ENCODE measurements at regions not wholly inside any gene's neighbourhood (a gene's known extent, or its start where the extent isn't known, plus 50 kb on each side); places are given as distances from the start of the nearest gene placed in this dataset.
"Not testable (repeated sequence)": the region's sequence is repeated elsewhere in the genome, so short reads cannot be mapped to it uniquely, and the experiment has no call there.

DNA sequence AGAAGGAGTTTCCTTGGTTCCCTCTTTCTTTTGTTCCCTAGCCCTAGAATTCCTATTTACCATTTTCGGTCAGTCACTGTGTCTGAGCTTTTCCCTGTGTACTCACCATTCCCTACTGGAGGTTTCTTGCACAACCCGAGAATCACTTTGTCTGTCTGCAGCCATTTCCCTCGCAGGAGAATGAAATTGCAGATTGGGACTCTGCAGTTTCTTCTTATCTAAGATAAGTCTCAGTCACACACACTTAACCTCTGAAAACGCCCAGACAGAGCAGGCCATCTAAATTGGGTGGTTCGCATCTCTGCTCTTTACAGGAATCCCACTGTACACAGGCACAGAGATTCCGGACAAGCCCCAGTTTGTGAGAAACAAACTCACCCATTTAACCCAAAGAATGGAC, 58.6 kb upstream of the CNTNAP2 start:
- no peak for DNase-seq

DNA sequence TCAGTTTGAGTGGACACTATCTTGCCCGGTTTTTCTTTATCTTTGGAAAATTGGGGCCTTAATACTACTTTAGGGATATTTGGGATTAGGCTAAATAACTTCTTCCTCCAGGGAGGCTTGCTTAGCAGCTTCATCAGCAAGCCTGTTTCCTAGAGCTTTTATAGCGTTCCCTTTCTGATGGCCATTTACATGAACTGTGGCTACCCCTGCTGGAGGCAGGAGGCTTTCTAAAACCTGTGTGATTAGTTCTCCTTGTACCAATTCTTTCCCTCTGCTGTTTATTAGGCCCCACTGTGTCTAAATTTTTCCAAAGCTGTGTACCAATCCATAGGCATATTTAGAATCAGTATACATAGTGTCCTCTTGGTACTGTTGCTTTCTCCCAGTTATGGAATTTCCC, 61.7 kb upstream of the CNTNAP2 start:
- no peak for DNase-seq

DNA sequence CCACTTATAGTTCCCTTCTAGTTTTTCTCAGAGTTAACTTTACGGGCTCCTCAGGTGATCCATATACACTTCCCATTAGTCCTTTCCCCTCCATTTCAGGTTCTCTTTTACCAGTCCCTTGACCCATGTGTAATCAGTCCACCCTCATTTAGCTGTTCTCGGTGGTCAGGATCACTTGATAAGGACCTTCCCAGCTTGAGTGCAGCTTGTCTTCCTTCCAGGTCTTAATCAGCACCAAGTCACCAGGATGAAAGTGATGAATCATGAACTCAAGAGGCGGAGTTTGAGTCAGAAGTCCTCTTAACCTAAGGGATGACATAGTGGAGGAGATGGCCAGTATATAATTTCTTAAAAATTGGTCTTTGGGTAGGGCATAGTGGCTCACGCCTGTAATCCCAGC, 63.1 kb upstream of the CNTNAP2 start:
- DNase-seq, result no peak

DNA sequence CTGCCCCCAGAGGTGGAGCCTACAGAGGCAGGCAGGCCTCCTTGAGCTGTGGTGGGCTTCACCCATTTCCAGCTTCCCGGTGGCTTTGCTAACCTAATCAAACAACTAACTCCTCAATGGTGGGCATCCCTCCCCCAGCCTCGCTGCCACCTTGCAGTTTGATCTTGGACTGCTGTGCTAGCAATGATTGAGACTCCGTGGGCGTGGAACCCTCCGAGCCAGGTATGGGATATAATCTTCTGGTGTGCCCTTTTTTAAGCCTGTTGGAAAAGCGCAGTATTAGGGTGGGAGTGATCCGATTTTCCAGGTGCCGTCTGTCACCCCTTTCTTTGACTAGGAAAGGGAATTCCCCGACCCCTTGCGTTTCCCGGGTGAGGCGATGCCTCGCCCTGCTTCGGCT, 73.3 kb upstream of the CNTNAP2 start:
- DNase-seq, result not testable (repeated sequence)

DNA sequence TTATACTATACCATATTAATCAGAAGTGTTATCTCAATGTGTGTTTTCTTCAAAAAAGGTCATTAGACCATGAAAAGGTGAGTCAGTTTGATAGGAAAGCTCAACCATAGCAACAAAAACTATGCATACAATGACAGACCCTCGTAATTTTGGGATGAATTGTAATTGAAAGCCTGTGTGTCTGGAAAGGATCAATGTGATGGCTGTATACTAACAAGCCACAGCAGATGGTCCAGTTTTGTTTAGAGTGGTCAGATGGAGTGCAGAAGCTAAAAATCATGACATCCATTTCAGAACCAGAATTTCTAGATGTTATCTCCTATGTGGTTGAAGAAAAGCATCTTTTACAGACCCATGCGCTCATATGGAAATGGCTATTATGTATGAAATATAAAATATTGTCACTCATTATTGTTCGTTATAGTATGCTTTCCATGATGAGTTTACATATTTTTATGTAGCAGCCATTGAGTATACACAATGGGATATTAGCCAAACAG, 88.3 kb upstream of the CNTNAP2 start:
- no peak for DNase-seq

DNA sequence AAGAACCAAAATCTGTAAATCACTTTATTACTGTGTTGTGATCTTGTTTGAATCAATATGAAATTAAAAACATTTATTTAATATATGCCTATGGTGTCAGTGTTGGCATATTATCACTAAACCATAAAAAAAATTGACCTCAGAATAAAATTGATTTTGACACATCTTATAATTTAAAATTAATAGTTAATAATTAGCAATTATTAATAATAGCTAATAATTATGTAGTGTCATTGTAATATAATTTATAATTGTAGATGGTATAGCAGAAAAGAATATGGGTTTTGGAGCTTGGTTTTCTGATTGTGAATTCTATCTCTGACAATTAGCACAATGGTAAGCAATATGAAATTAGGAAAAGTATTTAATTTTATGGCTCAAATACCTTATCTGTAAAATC, 89.4 kb upstream of the CNTNAP2 start:
- no peak for DNase-seq

DNA sequence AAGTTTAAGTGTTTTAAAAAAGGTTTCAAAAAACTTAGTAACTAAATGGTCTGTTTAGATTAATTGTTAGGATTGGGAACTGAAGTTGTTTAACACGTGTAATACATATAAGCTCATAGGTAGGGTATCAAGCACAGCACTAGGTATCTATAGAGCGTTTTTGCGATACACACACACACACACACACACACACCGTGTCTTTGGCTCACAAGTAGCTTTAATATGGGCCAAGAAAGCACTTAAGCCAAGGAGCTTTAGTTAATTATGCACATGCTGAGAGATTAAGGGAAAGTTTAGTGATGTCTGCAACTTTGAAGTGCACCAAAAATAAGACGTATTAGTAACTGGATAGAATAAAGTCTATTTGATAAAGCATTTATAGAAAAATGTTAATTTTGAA, 93.8 kb upstream of the CNTNAP2 start:
- DNase-seq, result no peak

DNA sequence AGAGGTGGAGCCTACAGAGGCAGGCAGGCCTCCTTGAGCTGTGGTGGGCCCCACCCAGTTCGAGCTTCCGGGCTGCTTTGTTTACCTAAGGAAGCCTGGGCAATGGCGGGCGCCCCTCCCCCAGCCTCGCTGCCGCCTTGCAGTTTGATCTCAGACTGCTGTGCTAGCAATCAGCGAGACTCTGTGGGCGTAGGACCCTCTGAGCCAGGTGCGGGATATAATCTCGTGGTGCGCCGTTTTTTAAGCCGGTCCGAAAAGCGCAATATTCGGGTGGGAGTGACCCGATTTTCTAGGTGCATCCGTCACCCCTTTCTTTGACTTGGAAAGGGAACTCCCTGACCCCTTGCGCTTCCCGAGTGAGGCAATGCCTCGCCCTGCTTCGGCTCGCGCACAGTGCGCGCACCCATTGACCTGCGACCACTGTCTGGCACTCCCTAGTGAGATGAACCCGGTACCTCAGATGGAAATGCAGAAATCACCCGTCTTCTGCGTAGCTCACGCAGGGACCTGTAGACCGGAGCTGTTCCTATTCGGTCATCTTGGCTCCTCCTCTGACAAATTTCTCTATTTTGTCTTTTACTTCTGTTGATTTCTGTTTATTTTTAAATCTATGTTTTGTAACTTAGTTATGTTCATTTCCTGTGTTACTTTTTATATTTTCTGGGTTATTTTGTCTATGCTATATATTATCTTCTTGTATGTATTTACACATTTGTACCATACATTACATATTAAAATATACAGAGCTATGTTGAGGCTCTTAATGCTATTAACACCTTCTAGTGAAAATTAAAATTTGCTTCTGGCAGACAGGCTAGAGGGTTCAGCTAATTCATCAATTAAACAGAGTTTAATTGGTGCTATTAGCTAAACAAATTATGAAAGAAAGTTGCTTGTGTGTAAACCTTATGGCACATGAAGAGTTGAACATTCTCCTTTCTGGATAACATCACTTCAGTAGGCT, 97.3 kb upstream of the CNTNAP2 start:
- not testable (repeated sequence) for DNase-seq

DNA sequence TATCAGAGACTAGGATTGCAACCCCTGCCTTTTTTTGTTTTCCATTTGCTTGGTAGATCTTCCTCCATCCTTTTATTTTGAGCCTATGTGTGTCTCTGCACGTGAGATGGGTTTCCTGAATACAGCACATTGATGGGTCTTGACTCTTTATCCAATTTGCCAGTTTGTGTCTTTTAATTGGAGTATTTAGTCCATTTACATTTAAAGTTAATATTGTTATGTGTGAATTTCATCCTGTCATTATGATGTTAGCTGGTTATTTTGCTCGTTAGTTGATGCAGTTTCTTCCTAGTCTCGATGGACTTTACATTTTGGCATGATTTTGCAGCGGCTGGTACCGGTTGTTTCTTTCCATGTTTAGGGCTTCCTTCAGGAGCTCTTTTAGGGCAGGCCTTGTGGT, 99.2 kb upstream of the CNTNAP2 start:
- DNase-seq, result not testable (repeated sequence)

DNA sequence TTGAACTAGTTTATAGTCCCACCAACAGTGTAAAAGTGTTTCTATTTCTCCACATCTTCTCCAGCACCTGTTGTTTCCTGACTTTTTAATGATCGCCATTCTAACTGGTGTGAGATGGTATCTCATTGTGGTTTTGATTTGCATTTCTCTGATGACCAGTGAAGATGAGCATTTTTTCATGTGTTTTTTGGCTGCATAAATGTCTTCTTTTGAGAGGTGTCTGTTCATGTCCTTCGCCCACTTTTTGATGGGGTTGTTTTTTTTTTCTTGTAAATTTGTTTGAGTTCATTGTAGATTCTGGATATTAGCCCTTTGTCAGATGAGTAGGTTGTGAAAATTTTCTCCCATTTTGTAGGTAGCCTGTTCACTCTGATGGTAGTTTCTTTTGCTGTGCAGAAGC, 102.4 kb upstream of the CNTNAP2 start:
- not testable (repeated sequence) for DNase-seq

DNA sequence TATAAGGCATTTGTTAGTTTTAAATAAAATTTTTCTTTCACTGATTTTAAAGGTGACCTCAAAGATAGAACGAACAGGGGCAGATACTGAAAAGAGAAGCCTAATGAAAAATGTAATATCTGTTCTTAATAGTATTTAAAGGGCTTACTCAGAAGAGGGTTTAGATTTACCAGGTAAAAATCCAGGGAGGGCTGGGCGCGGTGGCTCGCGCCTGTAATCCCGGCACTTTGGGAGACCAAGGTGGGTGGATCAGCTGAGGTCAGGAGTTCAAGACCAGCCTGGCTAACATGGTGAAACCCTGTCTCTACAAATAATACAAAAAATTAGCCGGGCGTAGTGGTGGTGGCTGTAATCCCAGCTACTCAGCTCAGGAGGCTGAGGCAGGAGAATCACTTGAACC, 108.3 kb upstream of the CNTNAP2 start:
- no peak for DNase-seq

DNA sequence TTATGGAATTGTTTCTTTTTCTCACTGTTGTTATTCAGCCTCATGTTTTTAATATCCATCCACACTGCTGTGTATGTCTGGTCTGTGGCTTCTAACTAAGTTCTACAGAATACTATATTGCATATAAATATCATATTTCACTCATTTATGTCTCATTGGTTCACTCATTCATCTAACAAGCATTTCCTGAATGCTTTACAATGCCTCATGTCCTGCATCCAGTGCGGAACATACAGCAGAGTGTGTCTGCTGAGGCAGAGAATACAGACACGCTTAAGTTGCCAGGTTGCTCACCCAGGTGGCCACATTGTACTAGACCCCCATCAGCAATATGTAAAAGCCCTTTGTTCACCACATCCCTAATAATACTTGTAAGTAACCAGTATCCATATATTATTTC, 111.8 kb upstream of the CNTNAP2 start:
- DNase-seq, result no peak

DNA sequence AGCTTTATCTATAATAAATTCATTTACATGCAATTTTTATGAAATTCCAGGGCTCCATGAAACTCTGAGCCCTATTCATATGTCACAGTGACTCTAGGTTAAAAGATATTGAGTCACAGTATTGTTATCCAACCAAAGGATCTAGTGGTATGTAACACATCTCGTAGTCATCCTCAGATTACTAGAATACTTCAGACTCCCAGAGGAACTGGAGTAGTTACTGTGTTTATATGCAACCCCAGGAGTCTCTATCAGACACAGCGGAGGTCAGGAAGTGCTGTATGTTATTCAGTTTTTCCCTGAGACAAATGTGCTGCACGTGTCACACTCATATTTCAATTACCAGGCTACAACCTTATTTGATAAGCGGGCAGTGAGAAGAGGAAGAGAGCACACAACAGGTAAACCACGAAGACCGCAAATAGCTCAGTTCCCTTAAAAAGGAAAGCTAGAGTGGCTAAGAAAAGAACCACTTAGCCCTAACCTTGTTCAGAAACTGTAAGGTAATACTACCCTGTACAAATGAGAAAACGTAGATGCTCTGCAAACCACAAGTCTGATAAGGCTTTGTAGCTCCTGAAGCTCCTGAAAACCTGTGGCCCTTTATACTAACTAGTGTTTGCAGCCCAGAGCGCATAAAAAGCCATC, 114.0 kb upstream of the CNTNAP2 start:
- DNase-seq, result no peak

DNA sequence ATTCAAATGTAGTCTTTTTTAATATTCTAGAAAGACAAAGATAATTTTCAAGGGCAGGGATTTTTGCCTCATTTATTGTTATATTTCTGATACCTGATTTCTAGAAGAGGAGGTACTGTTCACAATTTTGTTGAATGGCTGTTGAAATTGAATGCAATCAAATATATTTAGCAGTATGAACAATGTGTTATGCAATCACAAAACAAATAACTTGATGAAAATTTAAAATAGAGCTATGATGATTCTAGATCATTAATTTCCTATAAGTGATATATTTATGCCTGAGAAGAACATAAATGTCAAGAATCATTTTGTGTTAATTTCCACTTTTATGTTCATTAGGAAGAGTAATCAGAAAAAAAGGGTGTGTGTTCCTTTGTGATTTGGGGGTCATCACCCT, 114.6 kb upstream of the CNTNAP2 start:
- DNase-seq, result no peak

DNA sequence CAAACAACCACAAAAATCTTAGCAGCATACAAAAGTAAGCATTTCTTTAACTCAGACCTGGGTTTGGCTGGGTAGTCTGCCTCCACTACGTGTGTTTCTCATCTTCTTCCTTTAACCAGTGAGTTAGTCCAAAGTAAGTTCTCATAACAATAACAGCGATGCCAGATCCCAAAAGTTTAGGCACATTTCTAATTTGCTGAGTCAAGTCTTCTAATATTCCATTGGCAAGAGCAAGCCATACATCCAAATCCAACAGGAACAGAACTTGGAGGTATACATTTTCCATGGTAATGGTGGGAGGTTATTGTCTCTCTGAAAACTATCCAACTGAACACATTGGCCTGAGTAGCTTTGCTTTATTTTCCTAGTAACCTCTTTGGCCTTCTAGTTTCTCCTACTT, 115.7 kb upstream of the CNTNAP2 start:
- no peak for DNase-seq

DNA sequence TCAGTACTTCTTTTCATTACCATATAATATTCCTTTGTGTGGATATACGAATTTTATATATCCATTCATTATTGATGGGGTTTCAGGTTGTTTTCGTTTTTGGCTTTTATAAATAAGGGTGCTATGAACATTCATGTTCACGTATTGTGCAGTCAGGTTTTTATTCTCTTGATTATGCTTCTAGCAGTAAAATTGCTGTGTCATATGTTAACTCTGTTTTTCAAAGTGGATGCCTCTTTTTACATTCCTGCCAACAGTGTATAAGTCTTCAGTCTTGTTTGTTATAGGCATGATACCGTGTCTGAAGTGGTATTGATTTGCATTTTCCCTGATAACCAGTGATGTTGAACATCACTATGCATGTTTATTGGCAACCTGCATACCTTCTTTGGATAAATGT, 127.1 kb upstream of the CNTNAP2 start:
- no peak for DNase-seq

DNA sequence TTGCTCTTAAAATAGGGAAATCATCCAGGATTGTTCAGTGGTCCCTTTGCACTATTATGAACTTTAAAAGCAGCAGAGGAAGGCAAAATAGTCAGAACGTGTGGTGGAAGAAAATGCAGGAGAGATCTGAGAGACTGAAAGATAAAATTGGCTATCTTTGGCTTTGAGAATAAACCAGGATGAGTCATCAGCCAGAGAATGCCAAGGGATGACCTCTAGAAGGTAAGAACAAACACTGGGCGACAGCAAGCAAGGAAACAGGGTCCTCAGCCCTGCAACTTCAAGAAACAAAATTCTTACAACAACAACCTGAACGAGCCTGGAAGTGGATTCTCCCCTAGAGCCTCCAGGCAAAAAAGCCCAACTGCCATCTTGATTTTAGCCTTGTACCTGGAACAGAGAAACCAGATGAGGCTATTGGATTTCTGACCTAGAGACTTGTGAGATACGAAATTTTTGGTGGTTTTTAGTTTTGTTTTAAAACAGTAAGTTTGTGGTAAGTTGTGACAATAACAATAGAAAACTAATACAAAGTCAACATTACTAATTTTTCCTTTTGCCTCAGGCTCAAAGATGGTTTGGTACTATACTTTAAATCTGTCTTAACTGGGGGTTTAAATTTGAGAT, 130.2 kb upstream of the CNTNAP2 start:
- DNase-seq, result no peak

DNA sequence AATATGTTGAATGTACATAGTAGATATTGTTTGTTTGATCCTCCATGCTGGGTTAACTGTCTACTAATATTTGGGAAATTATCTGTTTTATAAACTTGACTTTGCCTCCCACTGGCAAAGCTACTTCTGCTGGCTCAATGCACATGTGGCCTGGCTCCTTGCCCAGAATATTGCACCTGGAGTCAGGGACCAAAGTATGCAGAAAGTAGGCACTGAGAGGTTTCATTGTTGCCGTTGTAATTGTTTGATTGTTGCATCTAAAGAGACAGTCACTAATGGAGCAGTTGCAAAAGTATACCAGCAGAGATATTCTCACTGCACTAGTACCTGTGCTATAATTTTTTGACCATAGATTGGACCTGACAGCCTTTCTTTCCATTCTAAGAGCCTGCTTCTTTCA, 137.8 kb upstream of the CNTNAP2 start:
- DNase-seq, result no peak

DNA sequence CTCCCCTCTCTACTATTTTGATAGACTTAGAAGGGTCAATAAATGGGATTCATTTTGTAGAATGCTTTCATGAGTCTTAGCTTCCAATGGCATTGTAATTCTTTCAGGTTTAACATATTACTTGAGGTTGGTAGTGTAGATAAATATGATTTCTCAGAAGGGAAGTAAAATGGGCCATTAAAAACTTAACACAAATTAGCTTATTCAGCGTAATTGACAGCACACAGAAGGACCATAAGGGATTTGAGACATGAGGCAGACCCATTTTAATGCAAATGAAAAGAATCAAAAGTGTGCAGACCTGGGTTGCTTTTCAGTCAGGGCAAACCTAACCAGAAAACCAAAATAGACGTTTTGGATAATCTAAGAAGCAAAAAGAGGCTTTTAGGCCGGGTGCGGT, 156.6 kb upstream of the CNTNAP2 start:
- no peak for DNase-seq

DNA sequence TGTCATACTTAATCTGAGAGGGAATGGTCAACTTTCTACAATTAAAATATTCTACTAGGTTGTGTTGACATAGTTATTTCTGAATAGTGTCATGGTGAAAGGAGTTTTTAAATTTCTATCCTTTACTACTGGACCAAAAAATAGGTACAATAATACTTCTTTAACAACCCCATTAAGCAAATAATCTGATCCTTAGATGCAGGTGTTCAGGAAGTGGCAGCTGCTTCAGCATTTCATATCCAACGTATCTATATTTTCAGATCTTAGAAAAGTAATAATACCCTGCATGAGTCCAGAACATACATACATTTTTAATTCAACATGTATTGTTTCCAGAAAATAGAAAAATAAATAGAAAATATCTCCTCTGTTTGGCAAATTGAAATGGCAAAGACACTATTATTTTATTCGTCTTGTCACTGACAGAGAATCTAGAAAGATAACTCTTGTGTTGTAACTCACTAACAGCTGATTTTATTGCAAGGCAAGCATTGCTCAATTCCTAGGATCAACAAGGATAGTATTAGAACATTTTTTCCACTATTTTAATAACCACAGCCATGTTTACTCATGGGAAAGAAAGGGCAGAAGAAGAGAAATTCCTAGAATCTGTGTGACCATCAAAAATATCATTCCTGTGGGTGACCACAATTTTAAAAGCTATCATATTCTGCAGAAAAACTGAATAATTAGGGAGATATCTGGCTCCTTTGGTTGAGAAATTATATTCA, 159.3 kb upstream of the CNTNAP2 start:
- DNase-seq, result no peak

DNA sequence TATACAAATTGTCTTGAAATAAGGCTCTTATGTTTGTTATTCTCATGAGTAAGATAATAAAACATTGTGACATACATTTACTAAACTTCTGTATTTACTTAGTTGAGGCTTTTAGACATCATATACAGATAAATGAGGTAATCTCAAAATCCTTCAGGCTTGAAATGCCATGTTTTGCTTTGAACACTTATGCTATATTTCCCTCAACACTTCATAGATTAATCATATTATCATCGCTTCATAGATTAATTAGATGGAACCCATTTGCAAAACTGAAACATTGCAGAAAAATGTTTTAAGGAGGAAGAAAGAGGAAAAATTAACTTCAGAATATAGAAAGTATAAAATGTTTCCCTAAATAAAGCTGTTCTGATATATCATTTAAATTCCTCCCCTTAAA, 165.0 kb upstream of the CNTNAP2 start:
- no peak for DNase-seq

DNA sequence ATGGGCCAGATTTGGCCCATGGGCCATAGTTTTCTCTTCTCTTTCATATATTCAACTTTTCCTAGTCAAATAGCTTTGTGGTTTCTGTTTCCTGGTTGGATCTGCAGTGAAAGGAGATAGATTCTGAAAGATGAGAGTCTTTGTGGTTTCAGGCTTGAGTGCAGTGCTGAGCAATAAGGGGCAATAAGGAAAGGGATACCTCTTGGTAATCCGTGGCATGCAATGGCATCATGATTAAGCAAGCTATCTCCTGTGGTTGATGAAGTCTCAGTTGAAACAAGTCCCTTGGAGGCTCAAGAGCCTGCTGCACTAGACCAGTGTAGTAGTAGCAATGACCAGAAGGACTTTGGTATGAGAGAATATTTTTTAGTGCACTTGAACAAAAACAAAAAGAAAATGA, 187.7 kb upstream of the CNTNAP2 start:
- DNase-seq, result no peak

DNA sequence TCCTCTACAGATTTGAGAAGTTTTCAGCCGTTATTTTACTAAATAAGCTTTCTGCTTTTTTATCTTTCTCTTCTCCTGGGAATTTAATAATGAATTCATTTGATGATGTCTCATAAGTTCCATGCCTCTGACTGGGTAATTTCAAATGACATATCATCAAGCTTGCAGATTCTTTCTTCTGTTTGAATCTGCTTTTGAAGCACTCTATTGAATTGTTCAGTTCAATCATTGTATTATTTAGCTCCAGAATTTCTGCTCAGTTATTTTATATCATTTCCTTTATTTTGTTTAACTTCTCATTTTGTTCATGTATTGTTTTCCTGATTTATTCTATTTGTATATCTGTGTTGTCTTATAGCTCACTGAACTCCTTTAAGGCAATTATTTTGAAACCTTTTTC, 196.9 kb upstream of the CNTNAP2 start:
- DNase-seq, result no peak
